KOPT-K1 (cell line): ENCODE measurements at regions not wholly inside any gene's neighbourhood (a gene's known extent, or its start where the extent isn't known, plus 50 kb on each side); places are given as distances from the start of the nearest gene placed in this dataset.

Experiments used
- H3K27ac ChIP-seq: fragments of 200-600 bp; sonication (generic); 2 replicates; pipeline ENCODE4 v1.5.1; 2016; ENCODE audit warnings: antibody characterized with exemption, mild to moderate bottlenecking, low read depth, low read length; ENCODE audit not compliant: poor library complexity, severe bottlenecking
- H3K36me3 ChIP-seq: fragments of 200-600 bp; sonication (generic); 2 replicates; pipeline ENCODE4 v1.5.1; 2017; ENCODE audit warnings: antibody characterized with exemption, mild to moderate bottlenecking, low read length, moderate library complexity; ENCODE audit not compliant: insufficient read depth
- H3K9me3 ChIP-seq: fragments of 200-600 bp; sonication (generic); 2 replicates; pipeline ENCODE4 v1.5.1; 2017; ENCODE audit warnings: antibody characterized with exemption, low read length, mild to moderate bottlenecking; ENCODE audit not compliant: insufficient read depth, poor library complexity, severe bottlenecking

DNA sequence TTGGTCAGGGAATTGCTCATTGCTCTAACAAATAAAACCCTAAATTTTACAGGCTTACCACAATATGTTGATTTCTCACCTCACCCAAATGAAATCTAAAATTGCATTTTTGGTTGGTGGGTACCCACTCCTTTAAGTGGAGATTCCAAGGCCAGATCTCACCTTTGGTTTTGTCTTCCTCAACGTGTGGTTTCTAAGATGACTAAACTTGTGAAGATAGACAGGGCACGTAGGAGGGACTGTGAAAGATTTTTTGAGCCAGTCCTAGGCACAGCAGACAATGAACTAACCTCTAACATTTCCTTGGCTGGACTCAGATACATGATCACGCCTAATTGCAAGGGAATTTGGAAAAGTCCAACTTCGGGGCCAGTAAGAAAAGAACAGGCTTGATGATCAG is 1003.9 kb downstream of the FLRT2 start:
- H3K27ac ChIP-seq, result no peak overlapping the region
- H3K36me3 ChIP-seq, result no peaks in the 10 kb centered on the region
- no peaks in the 10 kb centered on the region for H3K9me3 ChIP-seq

DNA sequence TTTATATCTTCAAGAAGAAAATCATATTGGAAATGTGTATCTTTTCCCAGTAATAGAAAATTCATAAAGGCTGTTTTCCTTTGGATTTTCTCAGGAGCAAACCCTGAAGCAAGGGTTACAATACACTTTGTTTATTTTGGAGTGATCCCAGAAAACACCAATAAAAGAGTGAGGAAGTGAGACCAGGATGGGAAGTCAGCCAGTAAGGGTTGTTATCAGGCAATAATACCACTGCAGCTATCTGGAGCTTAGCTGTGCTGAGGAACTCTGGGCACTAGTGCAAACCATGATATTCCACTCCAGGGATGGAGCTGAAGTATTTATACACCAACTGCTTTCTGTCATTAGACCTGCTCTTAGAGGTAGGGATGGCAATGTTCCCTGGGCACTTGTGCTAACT is 1002.3 kb downstream of the FLRT2 start:
- Histone ChIP-seq H3K36me3 (no peaks in the 10 kb centered on the region), H3K27ac (no peak overlapping the region), H3K9me3 (no peaks in the 10 kb centered on the region)

DNA sequence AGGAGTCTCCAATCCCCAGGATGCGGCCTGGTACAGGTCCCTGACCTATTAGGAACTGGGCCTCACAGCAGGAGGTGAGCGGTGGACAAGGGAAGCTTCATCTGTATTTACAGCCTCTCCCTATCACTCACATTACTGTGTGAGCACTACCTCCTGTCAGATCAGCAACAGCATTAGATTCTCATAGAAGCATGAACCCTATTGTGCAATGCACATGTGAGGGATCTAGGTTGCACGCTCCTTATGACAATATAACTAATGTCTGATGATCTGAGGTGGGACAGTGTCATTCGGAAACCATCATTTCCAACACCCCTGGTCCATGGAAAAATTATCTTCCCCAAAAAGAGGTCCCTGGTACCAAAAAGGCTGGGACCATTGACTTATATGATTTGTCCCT is 1000.5 kb downstream of the FLRT2 start:
- H3K27ac ChIP-seq, result no peak overlapping the region
- H3K9me3 ChIP-seq, result no peaks in the 10 kb centered on the region
- H3K36me3 ChIP-seq, result no peaks in the 10 kb centered on the region

DNA sequence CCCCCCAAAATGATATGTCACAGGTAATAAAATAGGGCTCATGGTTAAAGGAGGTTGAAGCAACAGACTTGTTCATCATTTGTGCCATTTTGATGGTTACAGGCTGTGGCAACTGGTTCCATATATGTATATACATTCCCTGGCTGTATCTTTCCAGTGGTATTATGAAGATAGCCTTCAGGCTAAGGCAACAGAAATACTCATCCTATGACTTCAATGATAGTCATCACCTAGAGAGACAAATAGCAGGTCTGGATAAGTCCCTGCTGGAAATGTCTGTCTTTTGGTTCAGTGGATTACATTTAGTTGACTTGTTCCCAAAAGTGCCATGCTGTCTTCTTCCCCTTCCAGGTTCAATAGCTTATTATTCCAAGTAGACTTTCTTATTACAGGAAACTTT is 997.4 kb downstream of the FLRT2 start:
- H3K36me3 ChIP-seq, result no peaks in the 10 kb centered on the region
- no peak overlapping the region for H3K27ac ChIP-seq
- no peaks in the 10 kb centered on the region for H3K9me3 ChIP-seq

DNA sequence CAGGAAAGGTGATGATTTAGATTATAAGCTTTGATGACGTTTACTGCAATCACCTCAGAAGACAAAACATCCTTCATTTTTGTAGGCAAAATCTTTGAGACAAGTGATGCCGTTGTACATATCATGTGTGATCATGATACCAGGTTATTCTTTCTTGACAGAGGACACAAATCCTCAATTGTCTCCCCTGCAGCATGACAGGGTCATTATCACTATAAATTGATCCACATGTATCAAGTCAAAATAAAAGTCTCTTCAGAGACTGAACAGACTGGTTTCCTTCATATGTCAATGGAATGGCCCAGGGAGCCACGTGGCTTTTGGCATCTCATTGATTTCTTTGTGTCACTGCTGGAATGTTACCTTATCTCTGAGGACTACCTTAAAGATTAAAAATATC is 995.7 kb downstream of the FLRT2 start:
- Histone ChIP-seq H3K36me3 (no peaks in the 10 kb centered on the region), H3K27ac (no peak overlapping the region), H3K9me3 (no peaks in the 10 kb centered on the region)

DNA sequence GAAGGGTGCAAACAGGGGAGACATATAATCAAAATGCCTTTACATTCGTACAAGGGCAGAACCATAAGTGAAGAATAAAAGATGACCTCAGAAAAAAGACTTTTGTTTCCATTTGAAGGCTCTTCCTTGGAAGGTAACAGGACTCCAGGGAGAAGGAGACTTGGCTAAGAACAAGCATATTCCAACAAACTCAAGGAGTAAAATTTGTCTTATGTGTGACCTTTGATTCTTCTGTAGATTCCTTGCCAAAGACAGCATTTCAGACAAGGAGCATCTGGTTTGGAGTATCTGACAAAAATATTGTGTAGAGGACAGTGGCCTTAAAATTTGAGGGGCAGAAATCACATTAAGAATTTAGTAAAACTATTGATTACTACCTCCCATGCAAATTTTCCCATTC is 991.9 kb downstream of the FLRT2 start:
- H3K9me3 ChIP-seq, result no peaks in the 10 kb centered on the region
- H3K36me3 ChIP-seq, result no peaks in the 10 kb centered on the region
- no peak overlapping the region for H3K27ac ChIP-seq

DNA sequence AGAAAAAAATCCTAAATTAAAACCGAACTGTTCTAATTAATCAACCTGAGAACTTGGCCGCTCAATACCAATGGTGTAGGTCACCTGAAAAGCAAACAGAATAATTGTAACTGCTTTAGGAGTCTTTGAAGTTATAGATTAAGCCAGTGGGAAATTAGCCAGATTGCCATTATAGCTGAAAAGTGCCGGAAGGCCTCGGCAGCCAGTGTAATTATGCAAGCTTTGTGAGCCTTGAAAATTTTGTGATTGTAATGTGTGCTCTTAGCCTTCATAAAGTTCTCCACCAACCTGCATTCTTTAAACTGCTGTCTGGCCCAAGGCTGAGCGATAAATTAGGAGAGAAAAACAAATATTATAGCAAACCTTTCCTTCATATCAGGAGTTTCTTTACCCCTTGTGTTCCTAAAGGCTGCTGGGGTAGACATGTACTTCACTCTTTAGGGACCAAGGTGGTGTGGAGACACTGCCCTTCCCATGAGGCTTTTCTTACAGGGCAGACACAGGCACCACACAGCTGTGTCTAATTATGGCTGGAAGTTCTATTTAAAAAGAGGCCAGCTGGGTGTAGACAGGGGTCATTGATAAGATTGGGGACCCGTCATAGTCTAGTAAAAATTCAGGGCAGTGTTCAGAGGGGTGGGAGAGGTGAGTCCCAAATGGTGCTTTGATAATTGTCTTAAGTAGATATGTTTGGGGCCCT is 991.2 kb downstream of the FLRT2 start:
- H3K36me3 ChIP-seq, result no peaks in the 10 kb centered on the region
- H3K9me3 ChIP-seq, result no peaks in the 10 kb centered on the region
- no peak overlapping the region for H3K27ac ChIP-seq

DNA sequence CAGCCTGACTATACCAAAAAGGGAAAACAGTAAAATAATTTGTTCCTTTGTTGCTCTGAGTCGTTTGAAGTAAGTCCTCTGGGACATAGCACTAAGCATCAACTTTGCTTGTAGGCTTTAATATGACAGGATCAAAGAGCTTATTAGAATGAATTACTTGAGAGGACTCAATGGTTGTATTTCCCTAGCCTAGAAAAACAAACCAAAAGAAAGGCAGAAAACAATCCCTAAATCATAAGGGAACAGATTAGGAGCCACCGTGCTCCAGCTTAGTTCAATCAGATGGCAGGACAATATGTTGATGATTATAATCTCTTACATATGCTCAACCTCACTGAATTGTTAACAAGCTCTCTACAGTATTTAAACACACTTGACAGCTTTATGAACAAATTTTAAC is 988.4 kb downstream of the FLRT2 start:
- no peak overlapping the region for H3K27ac ChIP-seq
- no peaks in the 10 kb centered on the region for H3K36me3 ChIP-seq
- no peaks in the 10 kb centered on the region for H3K9me3 ChIP-seq

DNA sequence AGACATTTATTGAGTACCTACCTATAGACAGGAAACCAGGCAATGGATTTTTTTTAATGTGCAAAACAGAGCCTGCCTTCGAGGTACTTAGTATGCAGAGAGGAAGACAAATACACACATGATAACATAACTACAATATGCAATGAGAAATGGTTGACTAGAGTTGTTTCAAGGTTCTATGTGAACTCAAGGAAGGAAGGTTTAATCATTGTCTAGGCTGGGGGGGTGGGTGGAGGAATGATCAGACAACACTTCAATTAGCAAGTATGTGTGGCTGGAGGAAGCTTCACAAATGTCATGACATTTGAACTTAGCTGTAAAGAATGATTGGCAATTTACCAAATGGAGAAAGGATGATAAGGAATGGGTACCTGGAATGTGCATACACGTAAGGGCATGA is 985.3 kb downstream of the FLRT2 start:
- H3K9me3 ChIP-seq, result no peaks in the 10 kb centered on the region
- H3K36me3 ChIP-seq, result no peaks in the 10 kb centered on the region
- no peak overlapping the region for H3K27ac ChIP-seq

DNA sequence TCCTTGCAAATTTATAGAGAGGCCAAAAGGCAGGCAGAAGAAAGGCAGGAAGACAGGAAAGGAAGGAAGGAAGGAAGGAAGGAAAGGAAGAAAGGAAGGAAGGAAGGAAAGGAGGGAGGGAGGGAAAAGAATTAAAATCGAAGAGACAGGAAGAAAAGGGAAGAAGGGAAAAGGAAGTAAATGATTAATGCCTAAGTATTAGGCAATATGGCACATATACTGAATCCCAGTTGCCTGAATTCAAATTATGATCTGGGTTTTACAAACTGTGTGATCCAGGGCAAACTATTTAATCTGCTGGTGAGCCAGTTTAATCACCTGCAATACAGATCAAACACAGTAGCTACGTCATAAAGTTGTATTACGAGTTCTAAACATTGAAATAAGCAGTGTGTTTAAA is 983.6 kb downstream of the FLRT2 start:
- no peaks in the 10 kb centered on the region for H3K9me3 ChIP-seq
- H3K27ac ChIP-seq, result no peak overlapping the region
- H3K36me3 ChIP-seq, result no peaks in the 10 kb centered on the region

DNA sequence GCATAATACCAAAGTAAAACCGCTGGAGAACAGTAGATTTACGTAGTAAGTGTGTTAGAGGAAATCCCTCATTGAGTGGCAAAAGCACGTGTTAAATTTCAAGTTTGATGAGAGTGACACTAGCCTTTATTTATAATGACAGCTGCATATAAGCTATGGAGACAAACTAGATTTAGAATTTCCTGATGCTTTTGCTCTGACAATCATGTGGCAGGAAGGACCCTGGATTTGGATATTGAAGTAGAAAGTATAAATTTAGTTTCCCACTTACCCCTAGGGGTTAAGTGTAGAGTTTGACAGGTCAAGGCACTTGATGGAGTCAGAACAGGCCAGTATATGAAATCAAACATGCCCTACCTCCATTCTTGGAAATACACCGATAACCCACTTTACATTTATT is 983.1 kb downstream of the FLRT2 start:
- no peaks in the 10 kb centered on the region for H3K9me3 ChIP-seq
- H3K27ac ChIP-seq, result no peak overlapping the region
- no peaks in the 10 kb centered on the region for H3K36me3 ChIP-seq

DNA sequence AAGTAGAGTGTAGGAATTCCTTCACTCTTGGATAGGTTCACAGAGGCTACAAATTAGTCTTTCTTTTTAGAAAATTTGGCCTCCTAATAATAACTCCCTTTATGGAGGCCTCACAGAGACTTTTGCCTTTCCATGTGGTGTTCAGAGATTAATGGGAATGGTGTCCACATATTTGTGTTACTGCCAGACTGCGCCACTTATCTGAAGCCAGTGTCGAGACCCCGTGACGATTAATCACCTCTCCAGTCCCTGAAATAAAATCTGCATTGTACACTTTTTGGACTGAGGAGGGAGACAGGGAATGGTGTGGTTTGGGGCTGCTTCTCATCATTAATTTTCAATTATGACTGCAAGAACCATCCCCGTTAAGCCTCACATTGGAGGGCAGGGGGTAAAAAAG is 980.5 kb downstream of the FLRT2 start:
- H3K27ac ChIP-seq, result no peak overlapping the region
- H3K9me3 ChIP-seq, result no peaks in the 10 kb centered on the region
- H3K36me3 ChIP-seq, result no peaks in the 10 kb centered on the region

DNA sequence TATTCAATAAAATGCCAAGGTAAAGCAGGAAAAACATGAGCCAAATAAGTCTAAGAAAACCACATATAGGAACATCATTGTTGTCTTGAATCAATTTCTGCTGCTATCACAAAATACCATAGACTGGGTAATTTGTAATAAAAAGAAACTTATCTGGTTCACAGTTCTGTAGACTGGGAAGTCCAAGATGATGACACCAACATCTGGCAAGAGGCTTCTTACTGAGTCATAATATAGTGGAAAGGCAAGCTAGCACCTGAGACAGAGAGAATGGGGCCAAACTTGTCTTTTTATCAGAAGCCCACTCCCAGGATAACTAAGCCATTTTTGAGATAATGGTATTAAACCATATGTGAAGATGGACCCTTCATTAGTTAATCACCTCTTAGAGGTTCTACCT is 975.9 kb downstream of the FLRT2 start:
- Histone ChIP-seq H3K9me3 (no peaks in the 10 kb centered on the region), H3K36me3 (no peaks in the 10 kb centered on the region), H3K27ac (no peak overlapping the region)

DNA sequence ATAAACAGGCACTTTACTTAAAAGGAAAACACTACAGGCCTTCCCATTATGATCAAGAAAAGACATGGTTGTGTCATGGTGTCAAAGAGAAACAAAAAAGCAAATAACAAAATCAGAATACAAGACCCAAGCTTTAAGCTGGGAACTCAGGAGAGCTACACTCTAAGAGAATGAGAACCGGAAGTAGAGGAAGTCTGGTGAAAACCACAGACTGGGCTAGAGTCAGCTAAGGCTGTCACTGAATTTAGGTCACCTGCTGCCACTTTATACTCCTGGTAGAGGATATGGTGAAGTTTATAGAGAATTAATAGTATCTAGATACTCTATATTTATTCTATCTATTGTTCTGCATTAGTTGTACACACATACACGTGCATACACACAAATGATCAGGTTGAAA is 971.7 kb downstream of the FLRT2 start:
- Histone ChIP-seq H3K36me3 (no peaks in the 10 kb centered on the region), H3K27ac (no peak overlapping the region), H3K9me3 (peaks cover 1% of the 10 kb centered on the region)

DNA sequence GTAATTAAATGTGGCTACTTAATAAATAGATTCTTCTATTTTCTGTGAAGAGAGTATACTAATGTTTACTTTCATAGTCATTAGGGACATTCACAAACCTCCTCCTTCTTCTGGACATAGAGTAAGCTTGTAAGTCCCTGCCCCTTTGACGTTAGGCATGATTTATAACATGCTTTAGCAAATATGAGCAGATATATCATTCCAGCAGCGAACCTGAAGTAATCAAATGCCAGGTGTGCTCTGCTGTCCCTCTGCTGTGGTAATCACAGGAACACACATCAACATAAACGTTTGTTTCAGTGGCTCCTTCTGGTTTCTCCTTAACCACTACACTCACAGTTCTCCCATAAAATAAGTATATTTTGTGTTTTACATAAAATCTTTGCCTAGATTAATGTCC is 961.8 kb downstream of the FLRT2 start:
- peaks cover 5% of the 10 kb centered on the region for H3K9me3 ChIP-seq
- H3K36me3 ChIP-seq, result no peaks in the 10 kb centered on the region
- H3K27ac ChIP-seq, result no peak overlapping the region

DNA sequence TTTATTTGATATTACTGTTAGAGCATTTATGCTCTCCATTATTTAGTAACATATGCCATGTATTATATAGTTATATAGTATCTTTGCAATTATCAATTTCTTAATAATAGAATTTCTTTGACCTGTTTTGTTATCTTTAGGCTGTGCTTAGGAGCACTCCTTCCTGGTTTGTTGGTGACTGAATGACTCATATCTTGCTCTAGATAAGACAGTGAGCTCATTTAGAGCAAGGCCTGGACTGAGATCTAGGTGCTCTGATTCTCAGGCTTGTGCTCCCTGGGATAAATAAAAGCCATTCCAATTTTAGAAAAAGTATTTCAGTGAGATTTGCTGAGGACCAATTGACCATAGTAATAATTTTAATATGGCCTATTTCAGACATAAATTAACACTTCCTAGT is 951.2 kb downstream of the FLRT2 start:
- Histone ChIP-seq H3K27ac (no peak overlapping the region), H3K9me3 (no peaks in the 10 kb centered on the region), H3K36me3 (no peaks in the 10 kb centered on the region)
